GM18508 (cell line): ENCODE measurements at regions not wholly inside any gene's neighbourhood (a gene's known extent, or its start where the extent isn't known, plus 50 kb on each side); places are given as distances from the start of the nearest gene placed in this dataset.

ENCODE experiments used
- ATAC-seq: cut with Tn5 transposase; IDR thresholded peaks from one replicate; pipeline ENCODE4 v1.9.1; 2021; ENCODE audit warnings: moderate number of reproducible peaks; ENCODE audit not compliant: insufficient read depth, unreplicated experiment

- ATAC-seq, result no peak
Observed at GRCh38 chr3:106157411-106157810, 288.6 kb upstream of the CBLB start.

GRCh38 chr3:106160396-106160795 lies 291.6 kb upstream of the CBLB start:
- ATAC-seq, result no peak

GRCh38 chr3:106161246-106161645 lies 292.4 kb upstream of the CBLB start:
- no peak for ATAC-seq

- no peak for ATAC-seq
Observed at GRCh38 chr3:106167728-106168127, 298.9 kb upstream of the CBLB start.

- no peak for ATAC-seq
Observed at GRCh38 chr3:106168962-106169750, 300.3 kb upstream of the CBLB start.

GRCh38 chr3:106170636-106171035 lies 301.8 kb upstream of the CBLB start:
- no peak for ATAC-seq

DNA sequence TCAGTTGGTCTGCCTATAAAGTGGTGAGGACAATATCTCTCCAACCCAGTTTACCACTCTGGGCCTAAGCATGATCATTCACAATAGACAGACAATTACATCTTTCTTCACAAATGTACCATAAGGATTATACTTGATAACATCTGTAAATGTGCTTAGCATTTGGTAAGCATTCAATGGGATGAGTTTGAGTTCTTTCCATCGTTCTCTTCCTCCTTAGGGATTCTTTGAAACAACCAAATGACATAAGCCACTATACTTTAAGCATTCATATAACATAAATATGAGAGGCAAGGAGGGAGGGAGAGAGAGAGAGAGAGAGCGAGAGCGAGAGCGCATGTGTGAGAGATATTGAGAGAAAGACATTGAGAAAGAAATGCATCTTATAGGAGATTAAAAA lies 303.3 kb upstream of the CBLB start:
- no peak for ATAC-seq

- ATAC-seq, result peak; percentile 48
Observed at GRCh38 chr3:106172780-106173179, 304.0 kb upstream of the CBLB start.

DNA sequence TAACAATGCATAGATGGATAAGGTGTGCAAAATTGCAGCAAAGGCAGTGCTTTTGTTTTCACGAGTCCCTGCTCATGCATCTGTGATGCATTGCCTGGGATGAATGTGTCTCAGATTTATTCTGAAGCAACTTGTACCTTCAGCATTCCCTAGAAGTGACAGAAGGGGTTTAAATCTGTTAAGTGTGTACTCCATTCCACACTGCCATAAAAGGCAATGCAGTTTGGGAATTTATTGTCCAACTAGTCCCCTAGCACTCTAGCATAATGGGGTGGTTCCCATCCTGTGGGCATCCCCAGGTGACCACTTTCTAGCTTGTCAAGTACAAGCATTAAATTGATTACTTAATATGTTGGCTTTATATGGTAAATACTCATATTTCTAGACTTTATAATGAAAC lies 306.5 kb upstream of the CBLB start:
- ATAC-seq, result no peak

DNA sequence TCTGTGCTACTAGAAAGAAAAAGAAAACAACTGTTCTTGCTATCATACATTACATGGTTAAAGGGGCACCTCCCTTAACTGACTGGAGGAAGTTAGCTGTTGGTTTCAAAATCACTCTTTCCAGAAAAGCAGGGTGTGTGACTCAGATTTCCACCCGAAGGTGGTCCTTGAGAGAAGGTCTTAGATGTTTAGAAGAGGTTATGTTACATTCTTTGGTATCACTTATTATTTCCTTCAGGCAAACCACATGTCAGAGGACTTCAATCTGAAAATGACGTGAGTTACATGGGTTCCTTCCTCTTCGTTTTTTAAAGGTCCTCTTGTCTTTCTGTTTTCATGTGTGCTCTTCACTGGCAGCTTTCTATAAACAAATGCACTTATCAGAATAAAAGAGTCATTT lies 307.9 kb upstream of the CBLB start:
- ATAC-seq, result peak; percentile 77

DNA sequence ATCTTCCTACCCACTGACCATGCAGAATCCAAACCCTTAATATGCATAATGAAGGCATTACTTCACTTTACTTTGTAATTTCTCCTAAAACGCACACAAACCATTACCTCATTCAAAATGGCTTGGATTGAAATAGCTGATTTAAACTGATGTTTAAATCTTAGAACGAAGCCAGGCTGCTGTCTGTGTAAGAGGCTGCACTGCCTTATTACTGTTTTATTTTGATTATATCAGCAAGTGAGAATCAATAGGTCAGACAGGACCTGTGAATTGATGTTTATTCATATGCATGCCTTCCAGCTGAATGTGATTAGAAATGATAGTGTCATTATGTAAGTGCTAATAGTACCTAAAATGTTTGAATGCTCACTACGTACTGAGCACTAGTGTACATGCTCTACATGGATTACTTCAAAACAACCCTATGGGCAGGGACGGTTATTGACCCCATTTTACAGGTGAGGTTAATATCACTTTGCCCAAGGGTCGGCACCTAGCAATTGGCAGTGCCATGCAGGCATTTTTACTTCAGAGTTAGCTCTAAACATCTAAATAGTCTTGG lies 314.2 kb upstream of the CBLB start:
- ATAC-seq, result no peak

- no peak for ATAC-seq
Observed at GRCh38 chr3:106183762-106184391, 315.1 kb upstream of the CBLB start.

GRCh38 chr3:106184540-106185457 lies 316.0 kb upstream of the CBLB start:
- peak; percentile 95 for ATAC-seq

GRCh38 chr3:106185949-106186348 lies 317.1 kb upstream of the CBLB start:
- no peak for ATAC-seq

DNA sequence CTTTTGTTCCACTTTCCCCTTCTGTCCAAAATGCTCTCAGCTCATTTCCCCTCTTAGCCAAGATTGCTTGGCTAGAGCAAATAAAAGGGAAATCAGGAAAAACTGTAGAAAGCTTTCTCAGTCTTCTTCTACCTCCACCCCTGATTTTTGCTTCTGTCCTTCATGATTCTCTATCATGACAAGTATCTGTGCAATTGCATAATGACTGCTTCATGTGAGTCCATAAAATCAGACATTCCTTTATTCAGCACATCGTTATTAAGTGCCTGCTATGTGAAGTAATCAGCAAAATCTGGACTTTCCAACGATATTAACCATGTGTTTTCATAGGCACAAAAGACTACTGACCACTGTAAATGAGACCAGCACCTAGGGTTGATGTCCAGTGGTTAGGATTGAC lies 321.5 kb upstream of the CBLB start:
- no peak for ATAC-seq

DNA sequence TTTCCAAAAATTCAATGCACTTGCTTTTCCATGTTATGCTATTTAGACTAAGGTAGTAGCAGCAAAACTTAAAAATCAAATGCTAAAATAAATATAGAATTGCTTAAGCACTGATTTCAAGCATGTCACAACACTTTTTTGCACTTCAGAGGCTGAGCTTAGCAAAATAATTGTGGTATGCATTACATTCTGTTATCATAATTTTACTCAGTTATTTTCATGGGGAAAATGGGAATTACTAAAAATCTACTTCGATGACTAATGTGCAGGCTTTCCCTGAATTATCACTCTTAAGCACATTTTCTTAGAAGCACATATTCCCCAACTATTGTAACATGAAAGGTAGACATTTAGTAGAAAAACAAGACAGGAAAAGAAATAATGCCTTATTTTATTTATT lies 322.4 kb upstream of the CBLB start:
- ATAC-seq, result no peak

DNA sequence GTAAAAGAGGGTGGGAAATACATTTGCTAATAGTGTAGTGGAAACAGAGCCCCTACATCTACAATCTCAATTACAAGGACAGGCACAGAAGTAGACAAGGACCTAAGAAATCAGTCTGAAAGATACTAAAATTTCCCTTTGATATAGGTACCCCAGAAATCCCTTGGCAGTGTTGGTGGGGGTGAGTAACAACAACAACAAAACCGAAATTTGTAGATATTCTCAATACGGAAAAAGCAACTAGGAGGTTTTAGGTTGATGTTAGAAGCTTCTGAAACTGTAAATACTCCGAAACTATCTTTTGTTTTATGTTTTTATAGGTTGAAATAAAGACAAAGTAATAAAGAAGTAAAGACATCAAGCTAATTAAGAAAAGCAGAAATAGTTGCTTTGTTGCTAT lies 323.1 kb upstream of the CBLB start:
- no peak for ATAC-seq

GRCh38 chr3:106193876-106194275 lies 325.1 kb upstream of the CBLB start:
- no peak for ATAC-seq

GRCh38 chr3:106194726-106195125 lies 325.9 kb upstream of the CBLB start:
- ATAC-seq, result no peak

DNA sequence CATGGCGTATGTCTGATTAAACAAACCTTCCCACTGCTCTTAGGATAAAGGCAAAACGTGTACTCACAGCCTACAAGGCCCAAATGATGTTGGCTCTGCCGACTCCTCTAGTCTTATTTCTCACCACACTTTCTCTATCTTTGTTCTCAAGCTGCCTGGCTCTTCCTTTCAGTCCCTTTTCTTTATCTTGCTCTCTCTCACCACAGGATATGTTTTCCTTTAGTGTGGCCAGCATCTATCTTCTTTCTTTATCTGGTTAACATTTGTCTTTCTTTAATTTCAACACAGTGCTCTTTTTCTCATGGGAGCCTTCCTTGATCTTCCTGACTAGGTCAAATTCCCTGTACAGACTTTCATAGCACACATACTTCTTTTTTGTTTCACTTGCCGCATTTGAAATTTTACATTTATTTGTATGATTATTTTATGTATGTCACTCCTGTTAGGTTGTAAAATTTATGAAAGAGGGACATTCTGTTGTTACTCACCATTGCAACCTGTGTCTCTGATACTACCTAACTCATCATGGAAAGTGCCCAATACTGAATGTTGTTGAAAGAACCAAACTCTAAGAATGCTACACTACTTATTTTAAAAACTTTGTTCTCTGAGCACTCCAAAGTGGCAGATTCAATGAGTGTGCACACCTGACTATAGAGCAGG lies 328.9 kb upstream of the CBLB start:
- ATAC-seq, result no peak
